ENCODE measurements at regions not wholly inside any gene's neighbourhood (a gene's known extent, or its start where the extent isn't known, plus 50 kb on each side); places are given as distances from the start of the nearest gene placed in this dataset.

- TF ChIP-seq, protein P1, sequence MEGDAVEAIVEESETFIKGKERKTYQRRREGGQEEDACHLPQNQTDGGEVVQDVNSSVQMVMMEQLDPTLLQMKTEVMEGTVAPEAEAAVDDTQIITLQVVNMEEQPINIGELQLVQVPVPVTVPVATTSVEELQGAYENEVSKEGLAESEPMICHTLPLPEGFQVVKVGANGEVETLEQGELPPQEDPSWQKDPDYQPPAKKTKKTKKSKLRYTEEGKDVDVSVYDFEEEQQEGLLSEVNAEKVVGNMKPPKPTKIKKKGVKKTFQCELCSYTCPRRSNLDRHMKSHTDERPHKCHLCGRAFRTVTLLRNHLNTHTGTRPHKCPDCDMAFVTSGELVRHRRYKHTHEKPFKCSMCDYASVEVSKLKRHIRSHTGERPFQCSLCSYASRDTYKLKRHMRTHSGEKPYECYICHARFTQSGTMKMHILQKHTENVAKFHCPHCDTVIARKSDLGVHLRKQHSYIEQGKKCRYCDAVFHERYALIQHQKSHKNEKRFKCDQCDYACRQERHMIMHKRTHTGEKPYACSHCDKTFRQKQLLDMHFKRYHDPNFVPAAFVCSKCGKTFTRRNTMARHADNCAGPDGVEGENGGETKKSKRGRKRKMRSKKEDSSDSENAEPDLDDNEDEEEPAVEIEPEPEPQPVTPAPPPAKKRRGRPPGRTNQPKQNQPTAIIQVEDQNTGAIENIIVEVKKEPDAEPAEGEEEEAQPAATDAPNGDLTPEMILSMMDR (IDR thresholded peaks at IDR 0.05) = no peak
- no peak for TF ChIP-seq POLR2A (IDR thresholded peaks at IDR 0.05)
These were observed 218.4 kb upstream of the TMEM161B start for GRCh38 chr5:88487066-88487465.

All from transverse colon (tissue), 3 donors.